ENCODE measurements at regions not wholly inside any gene's neighbourhood (a gene's known extent, or its start where the extent isn't known, plus 50 kb on each side); places are given as distances from the start of the nearest gene placed in this dataset.

GRCh38 chr2:58341047-58341446 lies 99.9 kb upstream of the FANCL start:
- Histone ChIP-seq H2AFZ (ENCODE audit: control insufficient read depth, low read depth, low read length) (no peak overlapping the region), H3K9ac (ENCODE audit: control insufficient read depth, insufficient read depth, low read length) (no peak overlapping the region), H3K9me3 (replicated peaks; ENCODE audit: control insufficient read depth, insufficient read depth, low read length) (no peaks in the 10 kb centered on the region; the same call in 2 of the 3 replicates), H3K27me3 (replicated peaks in 1 of 2; ENCODE audit: control insufficient read depth in 2 of 2, insufficient read depth in 2 of 2, low read length in 1 of 2) (no peaks in the 10 kb centered on the region), H4K20me1 (ENCODE audit: control insufficient read depth, insufficient read depth) (no peaks in the 10 kb centered on the region), H3K36me3 (ENCODE audit: control insufficient read depth in 2 of 2, insufficient read depth in 2 of 2, low read length in 1 of 2) (no peaks in the 10 kb centered on the region), H3K79me2 (ENCODE audit: control insufficient read depth, insufficient read depth, low read length) (no peaks in the 10 kb centered on the region), H3K4me1 (ENCODE audit: control insufficient read depth, insufficient read depth, low read length) (no peaks in the 10 kb centered on the region), H3K4me2 (ENCODE audit: control insufficient read depth, insufficient read depth) (no peak overlapping the region), H3K27ac (ENCODE audit: control insufficient read depth, insufficient read depth) (no peak overlapping the region), H3K4me3 (no peak overlapping the region)
- RAD21 ChIA-PET (ENCODE audit: unreplicated experiment): no interaction called here
- no peak for FAIRE-seq
- ATAC-seq: peak; percentile 68
- TF ChIP-seq RELA (IDR thresholded peaks at IDR 0.05; ENCODE audit: borderline replicate concordance, partially characterized antibody): no peak
- TF ChIP-seq CREM (IDR thresholded peaks at IDR 0.05; ENCODE audit: low read depth): no peak
- TF ChIP-seq CTCF (IDR thresholded peaks at IDR 0.05 in 2 of 3, conservative IDR thresholded peaks at IDR 0.05 in 1 of 3; ENCODE audit: control insufficient read depth in 2 of 3, extremely low read depth in 1 of 3, insufficient read depth in 1 of 3, low read depth in 3 of 3, low read length in 3 of 3): peak in 2 of 3 experiments; percentile 8 to 21; a peak in 1 of 6 replicates
- CTCF ChIA-PET: no interaction called here
- 0% methylated on average over 2 of the region's 2 CpGs for WGBS (ENCODE audit: insufficient coverage, insufficient replicate concordance, low lambda C conversion rate, missing lambda C conversion rate)
- DNase-seq (ENCODE audit: low read depth, low spot score): no peak
- in situ Hi-C loops (cut with MboI) (no loop called here), intact Hi-C loops (cut with micrococcal nuclease; ENCODE audit: unreplicated experiment) (no loop called here)
- POLR2A ChIA-PET: no interaction called here
- no TSS peak for BruUV-seq (replicated peaks)
- SMC1A ChIA-PET (ENCODE audit: uncharacterized antibody, unreplicated experiment): no interaction called here

- ChIA-PET RAD21 (ENCODE audit: unreplicated experiment) (no interaction called here), CTCF (interaction anchor here (0.6 kb wide), 1 partner anchor 469 kb away, joined by 3 read pairs; no protein-coding TSS in a partner anchor), SMC1A (ENCODE audit: uncharacterized antibody, unreplicated experiment) (no interaction called here), POLR2A (no interaction called here)
- Histone ChIP-seq H3K27ac (ENCODE audit: control insufficient read depth, insufficient read depth) (no peak overlapping the region), H3K36me3 (ENCODE audit: control insufficient read depth in 2 of 2, insufficient read depth in 2 of 2, low read length in 1 of 2) (no peaks in the 10 kb centered on the region), H3K27me3 (replicated peaks in 1 of 2; ENCODE audit: control insufficient read depth in 2 of 2, insufficient read depth in 2 of 2, low read length in 1 of 2) (no peaks in the 10 kb centered on the region), H3K4me3 (no peak overlapping the region), H4K20me1 (ENCODE audit: control insufficient read depth, insufficient read depth) (no peaks in the 10 kb centered on the region), H3K4me2 (ENCODE audit: control insufficient read depth, insufficient read depth) (no peak overlapping the region), H3K4me1 (ENCODE audit: control insufficient read depth, insufficient read depth, low read length) (no peaks in the 10 kb centered on the region), H3K9ac (ENCODE audit: control insufficient read depth, insufficient read depth, low read length) (no peak overlapping the region), H3K79me2 (ENCODE audit: control insufficient read depth, insufficient read depth, low read length) (no peaks in the 10 kb centered on the region), H3K9me3 (replicated peaks; ENCODE audit: control insufficient read depth, insufficient read depth, low read length) (no peaks in the 10 kb centered on the region; the same call in 2 of the 3 replicates), H2AFZ (ENCODE audit: control insufficient read depth, low read depth, low read length) (no peak overlapping the region)
- FAIRE-seq (no peak), ATAC-seq (no peak), DNase-seq (ENCODE audit: low read depth, low spot score) (no peak)
- intact Hi-C loops (cut with micrococcal nuclease; ENCODE audit: unreplicated experiment) (no loop called here), in situ Hi-C loops (cut with MboI) (no loop called here)
- BruUV-seq (replicated peaks): no TSS peak
- no peak for TF ChIP-seq ZNF24 (IDR thresholded peaks at IDR 0.05)
- no peak for TF ChIP-seq IRF4 (IDR thresholded peaks at IDR 0.05; ENCODE audit: low read depth, low read length)
- no peak for TF ChIP-seq MLLT1 (IDR thresholded peaks at IDR 0.05)
- TF ChIP-seq RELB (IDR thresholded peaks at IDR 0.05; ENCODE audit: low read depth): no peak
- TF ChIP-seq SUPT20H (IDR thresholded peaks at IDR 0.05; ENCODE audit: borderline replicate concordance, control insufficient read depth, low read depth, low read length): no peak
- no peak for TF ChIP-seq EED (IDR thresholded peaks at IDR 0.05; ENCODE audit: low read depth)
- no peak for TF ChIP-seq MXI1 (IDR thresholded peaks at IDR 0.05; ENCODE audit: low read depth, low read length)
- no peak for TF ChIP-seq ASH2L (IDR thresholded peaks at IDR 0.05; ENCODE audit: borderline replicate concordance, low read depth)
- no peak for TF ChIP-seq ZNF217 (IDR thresholded peaks at IDR 0.05)
Measured at GRCh38 chr2:58339548-58340243, 98.6 kb upstream of the FANCL start.

Data from GM12878 (cell line).